ENCODE measurements at regions not wholly inside any gene's neighbourhood (a gene's known extent, or its start where the extent isn't known, plus 50 kb on each side); places are given as distances from the start of the nearest gene placed in this dataset.

DNA sequence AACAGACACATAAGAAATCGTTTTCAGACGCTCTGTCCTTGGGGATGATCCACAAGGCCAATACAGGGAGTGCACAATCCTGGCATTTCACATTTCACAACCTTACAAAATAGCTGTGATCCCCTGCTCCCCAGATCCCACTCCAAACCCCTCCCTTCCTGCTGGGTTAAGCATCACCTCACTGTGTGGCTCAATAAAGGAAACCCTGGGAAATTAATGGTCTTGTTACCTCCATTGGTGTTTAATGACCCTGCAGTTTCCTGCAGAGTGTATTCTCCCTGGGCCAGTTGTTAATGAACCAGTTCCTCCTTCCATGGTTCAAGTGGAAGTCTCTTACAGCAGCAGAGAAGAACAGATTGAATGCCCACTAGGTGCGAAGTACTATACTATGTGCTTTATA, 334.7 kb downstream of the OMA1 start:
- no peak overlapping the region for H3K4me3 ChIP-seq (ENCODE audit: low read length)
- TF ChIP-seq, protein P1, sequence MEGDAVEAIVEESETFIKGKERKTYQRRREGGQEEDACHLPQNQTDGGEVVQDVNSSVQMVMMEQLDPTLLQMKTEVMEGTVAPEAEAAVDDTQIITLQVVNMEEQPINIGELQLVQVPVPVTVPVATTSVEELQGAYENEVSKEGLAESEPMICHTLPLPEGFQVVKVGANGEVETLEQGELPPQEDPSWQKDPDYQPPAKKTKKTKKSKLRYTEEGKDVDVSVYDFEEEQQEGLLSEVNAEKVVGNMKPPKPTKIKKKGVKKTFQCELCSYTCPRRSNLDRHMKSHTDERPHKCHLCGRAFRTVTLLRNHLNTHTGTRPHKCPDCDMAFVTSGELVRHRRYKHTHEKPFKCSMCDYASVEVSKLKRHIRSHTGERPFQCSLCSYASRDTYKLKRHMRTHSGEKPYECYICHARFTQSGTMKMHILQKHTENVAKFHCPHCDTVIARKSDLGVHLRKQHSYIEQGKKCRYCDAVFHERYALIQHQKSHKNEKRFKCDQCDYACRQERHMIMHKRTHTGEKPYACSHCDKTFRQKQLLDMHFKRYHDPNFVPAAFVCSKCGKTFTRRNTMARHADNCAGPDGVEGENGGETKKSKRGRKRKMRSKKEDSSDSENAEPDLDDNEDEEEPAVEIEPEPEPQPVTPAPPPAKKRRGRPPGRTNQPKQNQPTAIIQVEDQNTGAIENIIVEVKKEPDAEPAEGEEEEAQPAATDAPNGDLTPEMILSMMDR (conservative IDR thresholded peaks at IDR 0.05; ENCODE audit: low read length) = no peak
- DNase-seq (ENCODE audit: low read depth) = no peak

DNA sequence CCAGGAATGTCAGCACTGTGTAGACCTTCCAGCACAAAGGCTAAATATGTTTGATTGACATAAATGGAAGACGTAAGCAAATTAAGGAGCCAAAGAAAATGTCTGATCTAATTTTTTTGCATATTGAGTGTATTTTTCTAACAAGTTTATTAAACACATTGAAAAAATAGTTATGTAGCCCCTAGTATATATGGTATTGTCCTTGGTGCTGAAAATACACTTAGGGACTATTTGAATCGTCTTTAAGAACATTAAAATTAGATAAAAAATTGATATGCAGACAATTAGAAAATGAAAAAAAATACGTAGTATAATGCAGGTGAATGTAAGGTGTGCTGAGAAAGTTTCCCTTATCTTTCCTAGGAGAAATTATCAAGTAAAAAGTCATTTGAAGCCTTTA, 337.0 kb downstream of the OMA1 start:
- TF ChIP-seq, protein P1 (conservative IDR thresholded peaks at IDR 0.05; ENCODE audit: low read length) = no peak
- DNase-seq (ENCODE audit: low read depth) = no peak
- no peak overlapping the region for H3K4me3 ChIP-seq (ENCODE audit: low read length)

DNA sequence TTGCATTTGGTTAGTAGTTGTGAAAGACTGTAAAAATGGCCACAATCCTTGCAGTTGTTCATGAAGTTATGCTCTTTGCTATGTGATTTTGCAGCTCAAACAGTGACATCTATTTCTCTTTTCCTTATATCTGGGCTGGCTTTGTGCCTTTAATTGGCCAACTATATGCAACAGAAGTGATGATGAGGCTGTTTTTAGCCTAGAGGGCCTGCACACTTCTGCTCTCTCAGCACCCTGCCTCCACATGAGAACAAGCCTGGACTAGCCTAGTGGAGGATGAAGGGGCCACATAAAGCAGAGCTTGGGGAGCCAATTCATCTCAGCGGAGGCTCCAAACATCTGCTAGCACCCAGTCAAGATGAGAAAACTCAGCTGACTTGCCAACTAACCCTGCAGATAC, 339.8 kb downstream of the OMA1 start:
- TF ChIP-seq, protein P1 (conservative IDR thresholded peaks at IDR 0.05; ENCODE audit: low read length) = no peak

DNA sequence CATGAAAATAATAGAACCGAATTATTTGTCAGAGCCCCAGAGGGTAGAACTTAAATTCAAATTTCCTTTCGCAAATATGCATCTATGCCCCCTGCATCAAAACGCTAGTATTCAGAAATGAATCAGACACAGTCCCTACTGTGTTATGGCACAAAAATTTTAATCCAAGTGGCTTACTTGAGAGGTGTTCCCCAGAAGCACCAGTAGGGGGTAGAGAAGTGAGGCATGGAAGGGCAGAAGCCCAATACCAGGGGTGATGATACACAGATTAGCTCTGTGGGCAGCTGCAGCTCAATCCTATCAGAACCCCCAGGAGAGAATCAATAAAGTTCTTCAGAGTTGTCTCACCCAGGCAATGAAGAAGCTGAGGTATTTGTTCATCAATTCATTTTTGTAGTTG, 342.2 kb downstream of the OMA1 start:
- no peak overlapping the region for H3K4me3 ChIP-seq (ENCODE audit: low read length)
- DNase-seq (ENCODE audit: low read depth) = no peak
- TF ChIP-seq, protein P1 (conservative IDR thresholded peaks at IDR 0.05; ENCODE audit: low read length) = peak; percentile 34

More for the DNA sequence above, 339.8 kb downstream of the OMA1 start:
- H3K4me3 ChIP-seq (ENCODE audit: low read length) = no peak overlapping the region
- DNase-seq (ENCODE audit: low read depth) = no peak

DNA sequence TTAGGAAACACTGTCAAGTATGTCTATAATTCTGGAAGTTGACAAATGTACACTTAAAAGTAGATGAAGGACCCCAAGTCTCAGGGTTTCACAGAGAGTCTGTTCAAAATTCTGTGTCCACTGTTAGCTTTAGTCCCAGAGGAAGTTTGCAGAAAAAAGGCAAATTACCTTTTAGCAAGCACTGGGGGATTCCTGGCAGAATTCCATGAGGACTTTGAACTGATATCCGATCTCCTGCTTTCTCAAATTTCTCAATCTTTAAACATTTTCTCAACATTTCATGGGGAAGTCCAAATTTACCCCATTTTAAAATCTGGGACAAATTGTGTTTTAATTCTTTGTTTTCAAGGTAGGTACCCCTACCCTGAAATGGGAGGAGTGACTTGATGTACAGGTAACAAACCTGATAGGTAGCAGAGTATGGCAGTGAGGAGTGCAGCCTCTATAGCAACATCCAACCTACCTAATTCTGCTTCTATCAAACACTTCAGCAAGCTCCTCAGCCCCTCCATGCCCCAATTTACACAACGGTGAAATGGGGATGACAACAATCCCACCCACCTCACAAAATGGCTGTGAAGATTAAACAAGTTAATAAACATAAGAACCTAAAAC, 344.9 kb downstream of the OMA1 start:
- TF ChIP-seq, protein P1 (conservative IDR thresholded peaks at IDR 0.05; ENCODE audit: low read length) = no peak
- DNase-seq (ENCODE audit: low read depth) = no peak
- H3K4me3 ChIP-seq (ENCODE audit: low read length) = no peak overlapping the region

DNA sequence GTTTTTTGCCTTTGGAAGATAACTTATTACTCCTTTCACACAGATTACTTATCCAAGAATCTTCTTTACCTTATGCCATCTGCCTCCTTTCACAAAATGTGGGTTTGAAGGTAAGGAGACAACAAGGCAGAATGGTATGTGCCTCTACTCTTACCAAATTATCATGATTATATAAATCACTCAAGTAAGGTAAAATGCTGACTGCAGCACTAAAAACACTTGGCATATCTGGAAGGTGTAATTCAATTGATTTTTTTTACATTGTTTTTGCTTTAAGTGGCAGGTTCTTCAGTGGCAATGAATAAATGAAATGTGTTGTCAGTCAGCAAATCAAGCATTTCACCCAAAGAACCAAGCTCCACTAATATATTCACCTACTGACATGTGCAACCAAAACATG, 346.1 kb downstream of the OMA1 start:
- H3K4me3 ChIP-seq (ENCODE audit: low read length) = no peak overlapping the region
- DNase-seq (ENCODE audit: low read depth) = no peak
- TF ChIP-seq, protein P1 (conservative IDR thresholded peaks at IDR 0.05; ENCODE audit: low read length) = no peak

DNA sequence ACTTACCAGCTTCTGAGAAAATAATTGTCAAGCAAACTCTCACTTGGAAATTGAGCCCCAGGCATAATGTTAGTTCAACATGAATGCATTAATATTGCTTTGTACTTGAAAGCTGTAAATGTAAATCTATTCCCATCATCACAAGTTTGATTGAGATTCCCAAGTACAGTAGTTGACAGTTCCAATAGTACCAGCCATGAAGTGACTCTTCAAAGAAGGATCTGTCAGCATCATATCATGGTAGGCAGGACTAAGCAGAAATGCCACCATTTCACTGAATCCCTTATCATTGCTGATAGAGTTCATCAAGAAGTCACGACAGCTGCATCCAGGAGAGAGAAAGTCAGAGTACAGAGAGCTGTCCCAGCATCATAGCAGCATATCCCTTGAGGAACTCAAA, 348.7 kb downstream of the OMA1 start:
- no peak for DNase-seq (ENCODE audit: low read depth)
- TF ChIP-seq, protein P1 (conservative IDR thresholded peaks at IDR 0.05; ENCODE audit: low read length) = no peak
- H3K4me3 ChIP-seq (ENCODE audit: low read length) = no peak overlapping the region
